Right lobe of liver (tissue), 4 donors: ENCODE measurements at regions not wholly inside any gene's neighbourhood (a gene's known extent, or its start where the extent isn't known, plus 50 kb on each side); places are given as distances from the start of the nearest gene placed in this dataset.

Source experiments
- CTCF ChIP-seq, 4 donors: fragments of 200-600 bp in 3 of 4; fragments of 450-650 bp in 1 of 4; IDR thresholded peaks; one replicate each; pipeline versions ENCODE4 v1.5.1 to v1.8.0; 2016 to 2022; ENCODE audit warnings: antibody characterized with exemption in 4 of 4, mild to moderate bottlenecking in 2 of 4
- POLR2A ChIP-seq: fragments of 450-650 bp; IDR thresholded peaks from one replicate; pipeline ENCODE4 v1.6.1; 2017; ENCODE audit warnings: antibody characterized with exemption, mild to moderate bottlenecking
- donor health status: DM: no; HTN: no; CAD: no.
- donor health status: DM: no; HTN: no; CAD: no.
- donor health status: DM: no; HTN: yes; CAD: no.

GRCh38 chr4:141294306-141294705, 73.6 kb downstream of the ZNF330 start:
- no peak for TF ChIP-seq CTCF (IDR thresholded peaks at IDR 0.05)
- TF ChIP-seq POLR2A = no peak
